T47D (cell line): ENCODE measurements at regions not wholly inside any gene's neighbourhood (a gene's known extent, or its start where the extent isn't known, plus 50 kb on each side); places are given as distances from the start of the nearest gene placed in this dataset.
"Not testable (repeated sequence)": the region's sequence is repeated elsewhere in the genome, so short reads cannot be mapped to it uniquely, and the experiment has no call there.

Experiments used
- DNase-seq, 2 experiments: peaks; one replicate each; pipeline versions ENCODE4 v3.0.0 to v3.0.0-alpha.2; 2011 to 2012; ENCODE audit warnings: low read depth in 1 of 2, low spot score in 1 of 2
- JUND ChIP-seq: IDR thresholded peaks from 2 replicates; pipeline ENCODE4 v1.6.1; 2012; ENCODE audit warnings: low read depth
- in situ Hi-C: cut with HindIII; loops from 2 replicates; pipeline ENCODE4 v1.10.0; 2016; ENCODE audit warnings: low sequenced_read_pairs, low pct_unique_long_range_greater_than_20kb

DNA sequence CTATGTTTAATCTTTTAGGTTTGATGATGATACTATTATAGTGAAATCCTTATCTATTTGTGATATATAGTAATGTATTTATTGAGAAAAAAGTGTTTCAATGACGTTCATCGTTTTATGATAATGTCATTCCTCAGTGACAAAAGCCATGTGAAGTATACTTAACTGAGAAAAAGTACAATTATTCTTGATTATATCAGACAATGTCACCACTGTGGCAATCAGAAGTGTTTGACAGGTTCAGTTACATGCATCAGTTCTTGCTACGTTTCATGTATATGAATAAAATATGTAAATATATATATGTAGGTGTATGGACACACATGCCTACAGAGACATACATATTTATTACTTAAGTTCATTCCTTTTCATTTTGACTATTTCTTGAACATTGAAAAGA lies 341.5 kb upstream of the CDH10 start:
- in situ Hi-C loops: no loop called here
- no peak for DNase-seq

DNA sequence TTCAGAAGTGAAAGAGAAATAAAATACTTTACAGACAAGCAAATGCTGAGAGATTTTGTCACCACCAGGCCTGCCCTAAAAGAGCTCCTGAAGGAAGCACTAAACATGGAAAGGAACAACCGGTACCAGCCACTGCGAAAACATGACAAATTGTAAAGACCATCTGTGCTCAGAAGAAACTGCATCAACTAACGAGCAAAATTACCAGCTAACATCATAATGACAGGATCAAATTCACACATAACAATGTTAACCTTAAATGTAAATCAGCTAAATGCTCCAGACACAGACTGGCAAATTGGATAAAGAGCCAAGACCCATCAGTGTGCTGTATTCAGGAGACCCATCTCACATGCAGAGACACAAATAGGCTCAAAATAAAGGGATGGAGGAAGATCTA lies 333.8 kb upstream of the CDH10 start:
- in situ Hi-C loops, DNase-seq: not testable (repeated sequence)

More for the DNA sequence above, 341.5 kb upstream of the CDH10 start:
- TF ChIP-seq JUND: no peak

DNA sequence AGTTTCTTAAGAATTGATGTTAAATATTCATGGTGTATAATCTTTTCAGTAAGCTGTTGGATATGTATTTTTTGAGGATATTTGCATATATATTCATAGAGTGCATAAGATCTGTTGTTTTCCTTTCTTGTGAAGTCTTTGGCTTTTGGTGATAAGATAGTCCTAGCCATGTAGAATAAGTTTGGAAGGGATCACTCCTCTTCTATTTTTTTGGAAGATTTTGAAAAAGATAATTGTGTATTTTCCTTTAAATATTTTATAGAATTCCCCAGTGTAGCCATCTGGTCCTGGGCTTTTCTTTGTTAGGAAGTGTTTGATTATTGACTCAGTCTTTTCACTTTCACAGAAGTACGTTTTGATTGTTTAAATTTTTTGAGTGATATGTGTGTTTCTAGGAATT lies 318.8 kb upstream of the CDH10 start:
- in situ Hi-C loops: no loop called here
- no peak for TF ChIP-seq JUND
- DNase-seq: no peak

DNA sequence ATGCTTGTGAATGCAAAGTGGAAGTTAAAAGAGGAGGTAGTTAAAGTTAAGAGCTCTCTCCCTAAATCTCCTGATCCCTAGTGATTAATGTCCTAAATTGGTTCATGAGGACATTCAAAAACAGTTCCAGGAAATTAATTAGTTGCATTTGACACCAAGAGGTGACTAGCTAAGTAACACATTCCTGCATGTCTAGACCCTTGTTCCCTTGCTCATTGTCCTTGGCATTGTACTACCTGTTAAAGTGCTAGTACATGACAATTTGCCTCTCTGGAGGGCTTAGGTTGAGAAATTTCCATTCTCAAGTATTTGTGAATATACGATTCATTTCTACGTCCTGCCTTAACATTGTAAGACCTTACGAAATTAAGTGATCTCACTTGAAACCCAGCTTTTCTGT lies 278.6 kb upstream of the CDH10 start:
- no peak for DNase-seq
- in situ Hi-C loops: no loop called here
- no peak for TF ChIP-seq JUND

DNA sequence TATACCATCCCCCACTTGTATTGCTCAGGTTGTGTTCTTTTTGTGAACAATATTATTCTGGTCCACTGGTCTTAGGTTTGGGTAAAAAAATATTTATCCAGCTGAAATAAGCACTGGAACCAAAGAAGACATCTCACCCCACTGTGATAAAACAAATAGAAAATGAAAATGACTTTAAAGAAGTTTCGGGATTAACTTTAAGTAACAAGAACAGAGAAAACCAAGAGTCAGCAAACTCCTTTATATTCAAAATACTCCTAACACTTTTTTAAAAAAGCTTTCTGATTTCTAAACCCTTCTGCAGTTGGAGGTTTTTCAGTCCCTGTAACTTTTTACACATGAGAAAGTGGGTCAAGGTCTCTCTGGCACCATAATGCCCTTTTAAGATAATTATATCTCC lies 273.9 kb upstream of the CDH10 start:
- TF ChIP-seq JUND: no peak
- in situ Hi-C loops: no loop called here

DNA sequence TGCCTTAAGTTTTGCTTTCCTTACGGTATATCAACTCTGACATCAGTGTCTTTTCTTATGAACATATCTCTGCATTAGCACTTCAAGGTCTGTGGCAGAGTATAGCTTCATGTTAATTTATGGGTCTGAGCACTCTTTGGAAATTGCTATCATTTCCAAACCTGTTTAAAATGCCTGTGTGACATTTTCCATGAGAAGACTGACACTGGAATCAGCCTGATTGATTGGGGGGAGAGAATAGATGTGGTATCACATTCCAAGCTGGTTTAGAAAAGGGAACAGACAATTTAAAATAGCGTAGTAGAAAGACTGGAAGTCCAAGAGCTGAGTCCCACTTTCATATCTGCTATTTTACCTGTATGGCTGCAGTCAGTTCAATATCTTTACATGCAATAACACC lies 272.1 kb upstream of the CDH10 start:
- DNase-seq: no peak
- no peak for TF ChIP-seq JUND
- in situ Hi-C loops: no loop called here

More for the DNA sequence above, 273.9 kb upstream of the CDH10 start:
- no peak for DNase-seq

DNA sequence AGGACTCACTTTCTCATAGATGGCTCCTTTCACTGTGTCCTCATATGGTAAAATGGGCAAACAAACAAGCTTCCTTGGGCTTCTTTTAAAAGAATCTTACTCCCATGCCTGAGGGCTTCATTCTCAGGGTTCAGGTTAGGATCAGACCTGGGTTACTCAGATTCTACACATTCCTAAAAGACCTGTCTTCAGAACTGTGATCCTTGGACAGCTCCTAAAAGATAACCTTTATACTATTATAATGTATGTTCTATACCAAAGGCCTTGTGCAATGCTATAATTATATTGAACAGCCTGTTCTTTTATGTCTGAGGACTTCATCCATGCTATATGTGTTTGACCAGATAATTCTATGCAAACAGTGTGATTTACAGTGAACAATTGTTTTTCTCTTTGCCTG lies 264.4 kb upstream of the CDH10 start:
- DNase-seq: no peak
- in situ Hi-C loops: no loop called here
- no peak for TF ChIP-seq JUND

DNA sequence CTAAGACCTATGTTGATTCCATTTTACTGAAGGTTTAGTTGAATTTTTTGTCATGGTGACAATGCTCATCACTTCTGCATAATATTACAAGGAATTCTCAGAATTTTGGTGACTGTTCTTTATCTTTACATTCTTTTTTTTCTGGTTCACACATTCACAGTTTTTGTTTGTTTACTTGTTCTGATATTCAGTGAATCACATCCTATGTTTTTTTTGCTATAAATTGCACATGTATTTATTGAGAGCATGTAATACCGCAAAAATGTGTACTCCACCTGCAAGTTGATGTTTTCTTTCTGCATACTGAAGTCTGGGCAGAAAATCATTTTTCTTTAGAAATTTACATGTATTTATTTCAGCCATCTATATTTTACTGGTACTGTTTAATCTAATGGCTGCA lies 261.9 kb upstream of the CDH10 start:
- no peak for DNase-seq
- no peak for TF ChIP-seq JUND
- in situ Hi-C loops: no loop called here

DNA sequence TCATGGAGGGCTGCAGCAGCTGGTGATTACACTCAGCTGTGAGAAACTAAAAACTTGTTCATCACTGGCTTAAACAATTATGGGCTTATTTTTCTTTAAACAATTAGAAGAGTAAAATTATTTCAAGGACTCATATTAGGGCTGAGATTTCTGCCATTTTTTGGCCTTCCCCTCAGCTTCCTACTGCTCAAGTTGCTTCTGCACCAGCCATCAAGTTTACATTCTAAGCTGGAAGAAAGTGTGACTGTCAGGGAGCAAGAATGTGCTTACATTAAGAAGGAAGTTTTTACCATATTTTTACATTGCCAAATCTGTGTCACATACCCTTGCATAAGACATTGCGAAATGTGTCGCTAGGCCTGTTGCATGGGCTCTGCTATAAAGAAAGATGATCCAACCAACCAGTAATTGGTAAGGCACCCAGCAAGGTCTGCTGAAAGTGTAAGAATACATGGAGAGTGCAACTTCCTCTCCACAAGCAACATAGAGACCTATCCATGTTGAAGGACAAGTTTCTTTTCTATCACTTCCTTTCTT lies 260.3 kb upstream of the CDH10 start:
- no peak for TF ChIP-seq JUND
- peak in 1 of 2 experiments; percentile 48 for DNase-seq
- in situ Hi-C loops: no loop called here

DNA sequence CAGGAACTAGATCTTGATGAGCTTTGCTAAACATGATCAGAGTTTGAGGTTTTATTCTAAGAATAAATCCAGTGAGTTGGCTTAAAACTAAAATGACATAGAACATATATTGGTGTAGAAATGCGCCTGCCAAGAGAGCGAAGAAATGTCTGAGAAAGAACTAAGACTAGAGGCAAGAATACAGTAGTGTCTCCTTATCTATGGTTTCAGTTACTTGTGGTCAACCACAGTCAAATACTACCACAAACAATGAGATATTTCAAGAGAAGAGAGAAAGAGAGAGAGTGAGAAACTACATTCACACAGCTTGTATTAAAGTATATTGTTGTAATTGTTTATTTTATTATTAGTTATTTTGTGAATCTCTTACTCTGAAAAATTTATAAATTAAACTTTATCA lies 254.4 kb upstream of the CDH10 start:
- TF ChIP-seq JUND: no peak
- in situ Hi-C loops: no loop called here
- no peak for DNase-seq

DNA sequence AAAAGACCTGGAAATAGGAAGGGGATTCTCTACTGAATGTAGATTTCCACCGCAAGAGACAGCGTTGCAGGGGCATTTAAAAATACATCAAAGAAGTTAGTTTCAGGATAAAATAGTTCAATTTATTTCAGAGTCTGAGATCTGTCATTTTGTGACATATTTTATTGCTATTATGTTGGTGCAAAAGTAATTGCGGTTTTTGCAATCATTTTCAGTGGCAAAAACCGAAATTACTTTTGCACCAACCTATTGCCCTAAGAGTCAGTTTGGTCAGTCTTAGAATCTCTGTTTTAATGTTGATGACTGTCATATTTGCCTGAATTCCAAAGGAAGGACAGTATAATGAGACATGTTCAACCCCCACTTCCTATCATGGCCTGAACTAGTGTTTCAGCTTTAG lies 219.5 kb upstream of the CDH10 start:
- no peak for DNase-seq
- in situ Hi-C loops: no loop called here
- TF ChIP-seq JUND: no peak

DNA sequence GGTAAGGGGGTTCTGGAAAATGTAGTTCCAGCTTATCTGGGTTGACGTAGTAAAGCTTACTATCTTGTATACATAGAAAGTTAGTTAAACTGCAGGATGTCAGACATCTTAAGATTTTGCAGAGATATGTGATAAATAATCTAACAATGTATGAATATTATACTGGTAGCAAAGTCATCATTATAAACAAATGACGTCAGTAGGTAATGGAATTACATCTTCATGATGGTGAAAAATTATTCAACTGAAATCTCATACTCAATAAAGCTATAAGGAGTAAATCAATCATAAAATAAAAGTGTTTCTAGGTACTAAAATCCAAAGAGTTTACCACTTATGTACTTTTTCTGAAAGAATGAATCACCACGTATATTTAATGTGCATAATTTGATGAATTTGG lies 217.3 kb upstream of the CDH10 start:
- in situ Hi-C loops: no loop called here
- no peak for TF ChIP-seq JUND
- DNase-seq: no peak

DNA sequence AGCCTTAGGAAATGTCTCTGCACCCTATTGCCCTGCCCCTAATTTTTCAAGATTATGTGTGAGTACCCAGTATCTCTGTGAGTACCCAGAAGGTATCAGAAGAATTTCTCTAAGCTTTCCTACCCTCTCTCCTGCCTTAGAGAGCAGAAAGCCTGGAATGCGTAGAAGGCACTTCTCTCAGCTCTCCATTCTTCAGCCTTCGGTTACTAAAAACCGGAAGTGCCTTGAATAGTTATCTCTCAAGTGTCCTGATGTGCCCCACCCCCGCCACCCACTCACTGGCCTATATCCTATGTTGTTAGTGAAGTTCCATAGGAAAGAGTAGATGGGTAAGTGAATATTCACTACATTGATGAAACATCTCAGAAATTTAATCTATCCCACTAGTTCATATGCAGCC lies 210.7 kb upstream of the CDH10 start:
- TF ChIP-seq JUND: no peak
- in situ Hi-C loops: no loop called here
- DNase-seq: no peak

DNA sequence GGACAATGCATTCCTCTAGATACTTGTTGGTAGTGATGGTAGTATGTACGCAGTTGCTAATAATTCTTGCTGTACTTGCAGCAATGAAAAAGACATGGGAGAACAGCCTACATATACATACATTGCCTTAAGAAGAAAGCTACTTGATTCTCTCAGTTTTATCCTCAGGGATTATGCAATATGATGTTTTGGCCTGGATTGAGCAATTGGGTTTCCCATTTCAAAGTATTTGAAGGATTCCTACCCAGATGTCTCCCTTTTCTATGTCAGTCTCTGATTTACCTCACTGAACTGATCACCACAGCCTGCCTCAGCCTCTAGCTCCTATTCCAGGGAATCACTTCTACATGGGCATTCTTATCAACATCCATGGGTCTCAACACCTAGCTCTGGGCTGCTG lies 210.1 kb upstream of the CDH10 start:
- in situ Hi-C loops: no loop called here
- no peak for TF ChIP-seq JUND
- DNase-seq: no peak
